MCF 10A (cell line): ENCODE measurements at regions not wholly inside any gene's neighbourhood (a gene's known extent, or its start where the extent isn't known, plus 50 kb on each side); places are given as distances from the start of the nearest gene placed in this dataset.

Source experiments
- BruUV-seq: library from RNA; stranded (reverse); fragments of 400-500 nt; replicated peaks from 2 replicates; lab custom pipeline; 2021; lab: Mats Ljungman, UMichigan
- CTCF ChIA-PET: fragments of 300-600 bp; sonication (Branson Sonifier 250); formaldehyde crosslinking; extraction: SDS; loops from one replicate; lab custom pipeline; 2021; ENCODE audit warnings: antibody characterized with exemption, inconsistent platforms; lab: Yijun Ruan, JAX
- POLR2A ChIA-PET: fragments of 300-600, 350-650 bp; sonication (Branson Sonifier 250); formaldehyde crosslinking; extraction: SDS; loops from one replicate; lab custom pipeline; 2020; ENCODE audit warnings: antibody characterized with exemption, inconsistent platforms; lab: Yijun Ruan, JAX
- DNase-seq: peaks from one replicate; pipeline ENCODE4 v3.0.0-alpha.2; 2018; ENCODE audit not compliant: unreplicated experiment
- H3K27ac Mint-ChIP-seq: one replicate; pipeline ENCODE4 v1.8.0; 2022; ENCODE audit warnings: mild to moderate bottlenecking, low read depth, mixed read lengths; ENCODE audit not compliant: unreplicated experiment
- H3K27me3 Mint-ChIP-seq: one replicate; pipeline ENCODE4 v1.8.0; 2022; ENCODE audit warnings: mixed read lengths; ENCODE audit not compliant: insufficient read depth, unreplicated experiment
- H3K36me3 Mint-ChIP-seq: one replicate; pipeline ENCODE4 v1.8.0; 2022; ENCODE audit warnings: mild to moderate bottlenecking, moderate library complexity, mixed read lengths; ENCODE audit not compliant: insufficient read depth, unreplicated experiment
- H3K4me1 Mint-ChIP-seq: one replicate; pipeline ENCODE4 v1.8.0; 2022; ENCODE audit warnings: mixed read lengths; ENCODE audit not compliant: insufficient read depth, unreplicated experiment
- H3K4me3 Mint-ChIP-seq: one replicate; pipeline ENCODE4 v1.8.0; 2022; ENCODE audit warnings: mild to moderate bottlenecking, moderate library complexity, mixed read lengths; ENCODE audit not compliant: unreplicated experiment
- H3K9me3 Mint-ChIP-seq: one replicate; pipeline ENCODE4 v1.8.0; 2022; ENCODE audit warnings: mixed read lengths; ENCODE audit not compliant: unreplicated experiment
- CTCF ChIP-seq: fragments of 200-600 bp; IDR thresholded peaks from one replicate; pipeline ENCODE4 v1.8.0; 2022; ENCODE audit warnings: antibody characterized with exemption, mild to moderate bottlenecking; ENCODE audit not compliant: unreplicated experiment
- intact Hi-C: fragments of 100-400 bp; cut with micrococcal nuclease; formaldehyde crosslinking; loops from 2 replicates; pipeline ENCODE4 v1.14.1; 2022

GRCh38 chr15:93583552-93583951, 494.5 kb upstream of the RGMA start:
- H3K4me3 Mint-ChIP-seq, result no peak overlapping the region
- no peak overlapping the region for H3K27ac Mint-ChIP-seq
- no peaks in the 10 kb centered on the region for H3K36me3 Mint-ChIP-seq
- no peaks in the 10 kb centered on the region for H3K4me1 Mint-ChIP-seq
- CTCF ChIA-PET, result interaction anchor here (0.5 to 0.6 kb wide), 2 partner anchors 414 to 830 kb away, joined by 3 read pairs; no protein-coding TSS in a partner anchor
- no peak for TF ChIP-seq CTCF
- POLR2A ChIA-PET, result no interaction called here
- no peaks in the 10 kb centered on the region for H3K9me3 Mint-ChIP-seq
- H3K27me3 Mint-ChIP-seq, result no peaks in the 10 kb centered on the region
- intact Hi-C loops, result no loop called here
- BruUV-seq, result no TSS peak
- no peak for DNase-seq

DNA sequence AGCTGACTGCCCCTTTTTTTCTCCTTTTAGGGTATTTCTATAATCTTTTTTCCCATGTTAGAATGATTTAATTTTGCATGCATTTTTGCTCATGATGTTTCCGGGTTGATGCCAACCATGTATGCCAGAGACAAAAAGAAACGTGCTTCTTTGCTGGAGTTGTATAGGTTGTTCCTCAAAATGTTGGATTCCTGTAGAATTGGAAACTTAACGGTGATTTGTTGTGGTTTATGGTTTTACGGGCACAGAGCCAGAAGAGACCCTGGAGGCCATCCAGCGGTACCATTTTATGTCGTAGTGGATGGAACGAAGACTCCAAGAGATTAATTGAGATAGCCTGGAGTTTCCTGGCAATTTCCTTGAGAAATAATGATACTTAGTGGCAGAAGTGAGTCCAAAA, 481.5 kb upstream of the RGMA start:
- Mint-ChIP-seq H3K27ac (no peak overlapping the region), H3K27me3 (no peaks in the 10 kb centered on the region), H3K36me3 (no peaks in the 10 kb centered on the region), H3K4me3 (no peak overlapping the region), H3K4me1 (peaks cover 10% of the 10 kb centered on the region), H3K9me3 (no peaks in the 10 kb centered on the region)
- no TSS peak for BruUV-seq
- DNase-seq, result no peak
- TF ChIP-seq CTCF, result no peak
- intact Hi-C loops, result no loop called here
- CTCF ChIA-PET, result no interaction called here
- POLR2A ChIA-PET, result no interaction called here

DNA sequence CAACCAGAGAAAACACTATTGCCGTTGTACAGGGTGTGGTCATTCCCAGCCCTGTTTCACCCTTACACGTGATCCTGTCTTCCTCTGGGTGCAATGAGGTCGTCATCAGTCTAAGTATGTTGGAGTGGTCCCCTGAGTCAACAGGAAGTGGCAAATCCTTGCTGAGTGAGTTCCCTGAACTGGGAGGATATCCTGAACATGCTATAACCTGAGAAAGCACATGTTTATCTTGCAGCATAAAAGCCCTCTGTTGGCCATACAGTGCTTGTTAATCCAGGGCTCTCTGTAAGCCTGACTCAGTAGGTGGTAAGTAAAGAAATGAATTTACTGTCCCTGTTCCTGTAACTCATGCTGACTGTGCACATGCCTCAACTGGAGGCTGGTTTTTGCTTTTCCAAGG, 477.8 kb upstream of the RGMA start:
- ChIA-PET CTCF (no interaction called here), POLR2A (no interaction called here)
- Mint-ChIP-seq H3K4me3 (no peak overlapping the region), H3K4me1 (peaks cover 10% of the 10 kb centered on the region), H3K9me3 (no peaks in the 10 kb centered on the region), H3K27ac (peak overlapping the region; percentile 16), H3K36me3 (no peaks in the 10 kb centered on the region), H3K27me3 (no peaks in the 10 kb centered on the region)
- TF ChIP-seq CTCF, result no peak
- intact Hi-C loops, result loop anchor here (1.0 to 5.0 kb wide), 2 partner anchors 478 to 769 kb away; no protein-coding TSS in a partner anchor
- peak; percentile 68 for DNase-seq
- no TSS peak for BruUV-seq

GRCh38 chr15:93565201-93565600, 476.2 kb upstream of the RGMA start:
- CTCF ChIA-PET, result no interaction called here
- peaks cover 10% of the 10 kb centered on the region for H3K4me1 Mint-ChIP-seq
- no peak for DNase-seq
- TF ChIP-seq CTCF, result no peak
- POLR2A ChIA-PET, result interaction anchor here (0.7 kb wide), 2 partner anchors 37 to 338 kb away, joined by 3 read pairs; no protein-coding TSS in a partner anchor
- BruUV-seq, result no TSS peak
- no peaks in the 10 kb centered on the region for H3K36me3 Mint-ChIP-seq
- H3K27me3 Mint-ChIP-seq, result no peaks in the 10 kb centered on the region
- H3K27ac Mint-ChIP-seq, result no peak overlapping the region
- H3K9me3 Mint-ChIP-seq, result no peaks in the 10 kb centered on the region
- no peak overlapping the region for H3K4me3 Mint-ChIP-seq
- intact Hi-C loops, result loop anchor here (5.0 kb wide), 1 partner anchor 768 kb away; no protein-coding TSS in a partner anchor
